OCI-LY3 (cell line): ENCODE measurements at regions not wholly inside any gene's neighbourhood (a gene's known extent, or its start where the extent isn't known, plus 50 kb on each side); places are given as distances from the start of the nearest gene placed in this dataset.

ENCODE experiments used
- H2AFZ ChIP-seq: fragments of 200-600, 300-600 bp; shearing (Covaris generic); 2 replicates; pipeline ENCODE4 v1.6.0; 2014; ENCODE audit warnings: antibody characterized with exemption, low read depth, low read length
- H3K27ac ChIP-seq: fragments of 200-600, 300-600 bp; sonication (generic); 2 replicates; pipeline ENCODE4 v1.5.1; 2014; ENCODE audit warnings: mild to moderate bottlenecking, low read length, moderate library complexity, mixed read lengths
- H3K27me3 ChIP-seq: fragments of 200-600, 300-600 bp; sonication (generic); 2 replicates; pipeline ENCODE4 v1.6.1; 2014; ENCODE audit warnings: low read depth, low read length, mixed read lengths
- H3K36me3 ChIP-seq: fragments of 200-600, 300-600 bp; sonication (generic); replicated peaks from 2 replicates; pipeline ENCODE3; 2014; ENCODE audit warnings: low read depth, low read length, mixed read lengths
- H3K4me1 ChIP-seq: fragments of 300-600, 200-600 bp; sonication (generic); 2 replicates; pipeline ENCODE4 v1.6.1; 2014; ENCODE audit warnings: low read length, mixed read lengths
- H3K4me2 ChIP-seq: fragments of 200-600, 300-600 bp; sonication (generic); 2 replicates; pipeline ENCODE4 v1.6.1; 2014; ENCODE audit warnings: low read length, mixed read lengths
- H3K4me3 ChIP-seq: fragments of 300-600, 200-600 bp; sonication (generic); 2 replicates; pipeline ENCODE4 v1.5.1; 2014; ENCODE audit warnings: antibody characterized with exemption, mild to moderate bottlenecking, low read length, moderate library complexity
- H3K79me2 ChIP-seq: fragments of 300-600, 200-600 bp; shearing (Covaris generic); 2 replicates; pipeline ENCODE4 v1.6.1; 2014; ENCODE audit warnings: mild to moderate bottlenecking, low read length, mixed read lengths
- H3K9ac ChIP-seq: fragments of 300-600, 200-600 bp; shearing (Covaris generic); 2 replicates; pipeline ENCODE4 v1.6.0; 2014; ENCODE audit warnings: mild to moderate bottlenecking, low read length, moderate library complexity
- H3K9me3 ChIP-seq: fragments of 200-600, 300-600 bp; shearing (Covaris generic); 2 replicates; pipeline ENCODE4 v1.6.1; 2014; ENCODE audit warnings: low read length, mixed read lengths; ENCODE audit not compliant: insufficient read depth
- H4K20me1 ChIP-seq: fragments of 200-600, 300-600 bp; sonication (generic); 2 replicates; pipeline ENCODE4 v1.6.1; 2016; ENCODE audit warnings: low read length, mixed read lengths; ENCODE audit not compliant: insufficient read depth
- CTCF ChIP-seq: fragments of 200-600, 300-600 bp; sonication (generic); IDR thresholded peaks from 2 replicates; pipeline ENCODE4 v1.5.1; 2014; ENCODE audit warnings: antibody characterized with exemption, low read length, low read depth
- EZH2phosphoT487 ChIP-seq: fragments of 200-600 bp; shearing (Covaris generic); IDR thresholded peaks from 2 replicates; pipeline ENCODE4 v1.6.1; 2018; ENCODE audit warnings: antibody characterized with exemption, mixed run types, low read depth

- Histone ChIP-seq H3K27ac (no peak overlapping the region), H3K4me3 (no peak overlapping the region), H3K9ac (no peak overlapping the region), H3K4me2 (no peak overlapping the region), H3K27me3 (no peaks in the 10 kb centered on the region), H3K79me2 (no peaks in the 10 kb centered on the region), H3K9me3 (no peaks in the 10 kb centered on the region), H4K20me1 (no peaks in the 10 kb centered on the region), H3K36me3 (no peaks in the 10 kb centered on the region), H3K4me1 (peaks cover 4% of the 10 kb centered on the region; the same call in 1 of the 2 replicates), H2AFZ (no peak overlapping the region)
- TF ChIP-seq CTCF (no peak), EZH2phosphoT487 (no peak)
Observed at GRCh38 chr11:80321786-80322185, 881.0 kb upstream of the TENM4 start.

- Histone ChIP-seq H3K36me3 (no peaks in the 10 kb centered on the region), H3K79me2 (no peaks in the 10 kb centered on the region), H3K4me3 (peak overlapping the region; percentile 72), H4K20me1 (no peaks in the 10 kb centered on the region), H3K27me3 (no peaks in the 10 kb centered on the region), H3K27ac (no peak overlapping the region), H2AFZ (peak overlapping the region; percentile 54), H3K9me3 (no peaks in the 10 kb centered on the region), H3K9ac (peak overlapping the region; percentile 23; the same call in 1 of the 2 replicates), H3K4me2 (peak overlapping the region; percentile 77), H3K4me1 (peaks cover 4% of the 10 kb centered on the region; the same call in 1 of the 2 replicates)
- TF ChIP-seq CTCF (peak; percentile 96), EZH2phosphoT487 (no peak)
Observed at GRCh38 chr11:80320765-80321164, 879.9 kb upstream of the TENM4 start.

GRCh38 chr11:80320226-80320625, 879.4 kb upstream of the TENM4 start:
- no peaks in the 10 kb centered on the region for H3K27me3 ChIP-seq
- no peaks in the 10 kb centered on the region for H3K9me3 ChIP-seq
- no peaks in the 10 kb centered on the region for H3K79me2 ChIP-seq
- peak overlapping the region; percentile 23; the same call in 1 of the 2 replicates for H3K9ac ChIP-seq
- no peak overlapping the region for H3K27ac ChIP-seq
- peak overlapping the region; percentile 54 for H2AFZ ChIP-seq
- peak overlapping the region; percentile 77 for H3K4me2 ChIP-seq
- H3K36me3 ChIP-seq: no peaks in the 10 kb centered on the region
- peak overlapping the region; percentile 72; the same call in 1 of the 2 replicates for H3K4me3 ChIP-seq
- no peaks in the 10 kb centered on the region for H4K20me1 ChIP-seq
- no peak for TF ChIP-seq EZH2phosphoT487
- TF ChIP-seq CTCF: no peak
- peaks cover 4% of the 10 kb centered on the region; the same call in 1 of the 2 replicates for H3K4me1 ChIP-seq

DNA sequence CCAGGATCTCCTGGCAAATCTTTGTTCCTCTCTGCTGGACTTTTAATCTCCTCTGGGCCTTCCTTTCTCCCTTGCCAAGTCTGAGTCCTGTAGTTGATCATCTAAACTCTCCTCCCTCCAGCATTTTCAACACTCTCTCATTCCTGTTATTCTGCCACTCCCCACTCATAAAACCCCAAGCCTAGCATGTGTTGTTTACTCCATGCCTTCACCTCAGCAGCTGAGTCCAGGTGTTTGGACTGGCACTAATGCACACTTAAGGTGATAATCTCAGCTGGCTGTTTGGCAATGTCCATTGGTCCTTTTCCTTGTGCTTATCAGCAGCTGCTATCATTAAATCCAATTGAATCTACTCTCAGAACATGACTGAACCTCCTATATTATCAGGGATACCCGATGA, 876.8 kb upstream of the TENM4 start:
- no peaks in the 10 kb centered on the region for H3K79me2 ChIP-seq
- no peaks in the 10 kb centered on the region for H3K9me3 ChIP-seq
- no peaks in the 10 kb centered on the region for H4K20me1 ChIP-seq
- peaks cover 4% of the 10 kb centered on the region; the same call in 1 of the 2 replicates for H3K4me1 ChIP-seq
- no peak overlapping the region for H3K27ac ChIP-seq
- H3K4me3 ChIP-seq: no peak overlapping the region
- H2AFZ ChIP-seq: no peak overlapping the region
- no peaks in the 10 kb centered on the region for H3K27me3 ChIP-seq
- H3K4me2 ChIP-seq: no peak overlapping the region
- TF ChIP-seq EZH2phosphoT487 (no peak), CTCF (no peak)
- no peak overlapping the region for H3K9ac ChIP-seq
- no peaks in the 10 kb centered on the region for H3K36me3 ChIP-seq
